GM12875 (cell line): ENCODE measurements at regions not wholly inside any gene's neighbourhood (a gene's known extent, or its start where the extent isn't known, plus 50 kb on each side); places are given as distances from the start of the nearest gene placed in this dataset.

Experiments
- H3K4me3 ChIP-seq: one replicate; pipeline ENCODE4 v1.5.1; 2011; ENCODE audit warnings: low read depth, low read length, control low read depth
- CTCF ChIP-seq: IDR thresholded peaks from 2 replicates; pipeline ENCODE4 v1.5.1; 2011; ENCODE audit warnings: low read depth, mild to moderate bottlenecking, control low read depth, inconsistent platforms, low read length, moderate library complexity, borderline replicate concordance; ENCODE audit not compliant: insufficient read depth

GRCh38 chr16:13770436-13770835 is 149.5 kb upstream of the ERCC4 start:
- TF ChIP-seq CTCF: no peak
- H3K4me3 ChIP-seq: no peak overlapping the region

- TF ChIP-seq CTCF: no peak
- no peak overlapping the region for H3K4me3 ChIP-seq
Measured at GRCh38 chr16:13772782-13773181, 147.2 kb upstream of the ERCC4 start.

- no peak overlapping the region for H3K4me3 ChIP-seq
- no peak for TF ChIP-seq CTCF
Measured at GRCh38 chr16:13779676-13780075, 140.3 kb upstream of the ERCC4 start.

- no peak overlapping the region for H3K4me3 ChIP-seq
- no peak for TF ChIP-seq CTCF
Measured at GRCh38 chr16:13780406-13781168, 139.4 kb upstream of the ERCC4 start.

- H3K4me3 ChIP-seq: no peak overlapping the region
- TF ChIP-seq CTCF: no peak
Measured at GRCh38 chr16:13781169-13781564, 138.8 kb upstream of the ERCC4 start.

GRCh38 chr16:13781575-13782338 is 138.2 kb upstream of the ERCC4 start:
- no peak overlapping the region for H3K4me3 ChIP-seq
- no peak for TF ChIP-seq CTCF

GRCh38 chr16:13791095-13791494 is 128.9 kb upstream of the ERCC4 start:
- TF ChIP-seq CTCF: no peak

More at GRCh38 chr16:13791095-13791494, 128.9 kb upstream of the ERCC4 start:
- no peak overlapping the region for H3K4me3 ChIP-seq
